ENCODE measurements at regions not wholly inside any gene's neighbourhood (a gene's known extent, or its start where the extent isn't known, plus 50 kb on each side); places are given as distances from the start of the nearest gene placed in this dataset.

DNA sequence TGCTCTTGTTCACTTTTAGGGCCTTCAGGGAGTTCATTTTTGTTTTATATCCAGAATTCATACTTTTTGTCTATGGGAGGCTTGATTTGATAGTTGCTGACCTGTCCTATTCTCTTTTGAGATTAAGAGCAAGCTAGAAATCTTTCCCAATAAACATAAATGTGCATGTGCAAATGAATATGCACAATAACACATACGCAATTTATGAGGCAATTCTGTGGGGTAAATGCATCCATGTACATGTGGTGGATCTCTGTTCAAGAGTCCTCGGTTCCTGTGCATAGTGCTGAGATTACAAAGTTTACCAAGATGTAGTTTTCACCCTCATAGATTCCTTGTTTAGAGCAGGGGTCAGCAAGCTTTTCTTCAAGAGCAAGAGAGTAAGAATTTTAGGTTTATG, 640.7 kb downstream of the EDEM1 start:
- TF ChIP-seq, protein P1, sequence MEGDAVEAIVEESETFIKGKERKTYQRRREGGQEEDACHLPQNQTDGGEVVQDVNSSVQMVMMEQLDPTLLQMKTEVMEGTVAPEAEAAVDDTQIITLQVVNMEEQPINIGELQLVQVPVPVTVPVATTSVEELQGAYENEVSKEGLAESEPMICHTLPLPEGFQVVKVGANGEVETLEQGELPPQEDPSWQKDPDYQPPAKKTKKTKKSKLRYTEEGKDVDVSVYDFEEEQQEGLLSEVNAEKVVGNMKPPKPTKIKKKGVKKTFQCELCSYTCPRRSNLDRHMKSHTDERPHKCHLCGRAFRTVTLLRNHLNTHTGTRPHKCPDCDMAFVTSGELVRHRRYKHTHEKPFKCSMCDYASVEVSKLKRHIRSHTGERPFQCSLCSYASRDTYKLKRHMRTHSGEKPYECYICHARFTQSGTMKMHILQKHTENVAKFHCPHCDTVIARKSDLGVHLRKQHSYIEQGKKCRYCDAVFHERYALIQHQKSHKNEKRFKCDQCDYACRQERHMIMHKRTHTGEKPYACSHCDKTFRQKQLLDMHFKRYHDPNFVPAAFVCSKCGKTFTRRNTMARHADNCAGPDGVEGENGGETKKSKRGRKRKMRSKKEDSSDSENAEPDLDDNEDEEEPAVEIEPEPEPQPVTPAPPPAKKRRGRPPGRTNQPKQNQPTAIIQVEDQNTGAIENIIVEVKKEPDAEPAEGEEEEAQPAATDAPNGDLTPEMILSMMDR (conservative IDR thresholded peaks at IDR 0.05) = no peak
- no peak overlapping the region for H3K4me3 Mint-ChIP-seq
- H3K27me3 Mint-ChIP-seq (ENCODE audit: low read depth) = peaks cover 3% of the 10 kb centered on the region
- H3K4me1 Mint-ChIP-seq = no peaks in the 10 kb centered on the region
- no peak overlapping the region for H3K27ac Mint-ChIP-seq (ENCODE audit: unreplicated experiment)
- DNase-seq (ENCODE audit: low read depth, low spot score) = no peak
- peaks cover 7% of the 10 kb centered on the region for H3K9me3 Mint-ChIP-seq
- no peaks in the 10 kb centered on the region for H3K36me3 Mint-ChIP-seq (ENCODE audit: low read depth)

DNA sequence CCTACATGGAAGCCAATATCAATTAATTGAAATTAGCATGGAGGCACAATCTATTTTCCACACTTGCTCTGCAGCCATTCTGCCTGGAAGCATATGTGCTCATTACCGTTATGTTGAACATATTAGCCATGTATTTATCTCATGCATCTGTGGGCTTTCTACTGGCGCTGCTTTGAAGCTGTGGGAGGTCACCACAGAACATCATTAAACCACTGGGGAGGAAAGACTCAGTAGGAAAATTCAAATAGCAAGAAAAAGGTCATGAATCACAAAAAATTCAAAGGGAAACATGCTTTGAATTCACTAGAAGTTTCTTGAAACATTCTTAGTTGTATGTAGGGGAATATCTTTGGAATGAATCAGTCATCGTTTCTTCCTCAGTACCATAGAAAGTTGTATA, 652.5 kb downstream of the EDEM1 start:
- Mint-ChIP-seq H3K4me1 (no peaks in the 10 kb centered on the region), H3K27me3 (ENCODE audit: low read depth) (no peaks in the 10 kb centered on the region), H3K4me3 (no peak overlapping the region), H3K27ac (ENCODE audit: unreplicated experiment) (peak overlapping the region; percentile 24), H3K36me3 (ENCODE audit: low read depth) (no peaks in the 10 kb centered on the region), H3K9me3 (peaks cover 1% of the 10 kb centered on the region)
- no peak for DNase-seq (ENCODE audit: low read depth, low spot score)
- TF ChIP-seq, protein P1 (conservative IDR thresholded peaks at IDR 0.05) = no peak

DNA sequence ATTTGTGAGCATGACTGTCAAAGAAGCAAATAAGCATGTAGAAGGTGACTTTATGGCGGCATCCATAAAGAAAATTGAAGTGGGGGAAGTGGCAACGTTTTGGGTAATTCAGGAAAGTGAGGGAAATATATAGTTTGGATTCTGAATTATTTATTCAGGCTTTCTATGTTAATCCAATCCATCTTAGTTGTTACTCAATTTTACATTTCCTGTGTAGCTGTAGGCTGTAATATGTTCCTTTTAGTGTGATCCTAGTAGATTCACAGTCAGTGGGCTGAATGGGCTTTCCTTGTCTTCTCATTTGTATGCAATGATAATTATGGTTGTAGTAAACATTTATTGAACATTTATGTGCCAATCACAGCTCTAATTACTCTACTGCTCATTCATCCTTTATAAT, 654.1 kb downstream of the EDEM1 start:
- Mint-ChIP-seq H3K9me3 (peaks cover 4% of the 10 kb centered on the region), H3K27me3 (ENCODE audit: low read depth) (no peaks in the 10 kb centered on the region), H3K4me3 (no peak overlapping the region), H3K27ac (ENCODE audit: unreplicated experiment) (no peak overlapping the region), H3K36me3 (ENCODE audit: low read depth) (no peaks in the 10 kb centered on the region), H3K4me1 (no peaks in the 10 kb centered on the region)
- no peak for DNase-seq (ENCODE audit: low read depth, low spot score)
- TF ChIP-seq, protein P1 (conservative IDR thresholded peaks at IDR 0.05) = no peak

DNA sequence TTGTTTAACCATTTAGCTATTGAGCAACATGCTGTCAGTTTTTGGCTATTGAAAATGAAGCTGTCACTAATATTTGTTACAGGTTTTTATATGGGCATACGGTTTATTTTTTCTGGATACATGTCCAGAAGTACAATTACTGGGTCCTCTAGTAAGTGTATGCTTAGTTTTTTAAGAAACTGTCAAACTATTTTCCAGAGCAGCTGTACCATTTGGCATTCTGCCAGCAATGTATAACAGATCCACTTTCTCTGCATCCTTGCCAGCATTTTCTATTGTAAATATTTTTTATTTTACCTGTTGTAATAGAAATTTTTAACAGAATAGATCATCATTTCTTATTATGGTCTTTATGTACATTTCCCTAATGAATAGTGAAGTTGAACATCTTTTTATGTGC, 658.8 kb downstream of the EDEM1 start:
- no peak for DNase-seq (ENCODE audit: low read depth, low spot score)
- Mint-ChIP-seq H3K36me3 (ENCODE audit: low read depth) (no peaks in the 10 kb centered on the region), H3K4me3 (no peak overlapping the region), H3K4me1 (no peaks in the 10 kb centered on the region), H3K27me3 (ENCODE audit: low read depth) (no peaks in the 10 kb centered on the region), H3K27ac (ENCODE audit: unreplicated experiment) (no peak overlapping the region), H3K9me3 (peaks cover 4% of the 10 kb centered on the region)
- TF ChIP-seq, protein P1 (conservative IDR thresholded peaks at IDR 0.05) = no peak

DNA sequence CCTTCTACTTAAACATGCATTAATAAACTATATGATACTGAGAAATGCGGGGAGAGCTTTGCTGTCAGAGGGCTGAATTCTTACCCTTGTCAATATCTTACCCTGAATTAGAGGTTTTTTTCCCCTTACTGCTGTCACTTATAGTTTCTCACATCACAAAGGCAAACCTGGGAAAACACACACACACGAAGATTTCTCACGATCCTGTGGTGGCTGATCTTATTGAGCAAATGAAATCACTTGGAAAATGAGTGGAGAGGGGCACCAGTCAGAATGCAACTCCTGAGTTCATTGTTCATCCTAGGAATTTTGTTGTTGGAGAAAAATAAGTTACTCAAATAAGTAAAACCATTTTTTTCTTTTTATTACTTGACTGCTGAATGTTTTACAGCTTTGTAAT, 673.6 kb downstream of the EDEM1 start:
- Mint-ChIP-seq H3K4me1 (peaks cover 9% of the 10 kb centered on the region), H3K27ac (ENCODE audit: unreplicated experiment) (no peak overlapping the region), H3K27me3 (ENCODE audit: low read depth) (no peaks in the 10 kb centered on the region), H3K36me3 (ENCODE audit: low read depth) (no peaks in the 10 kb centered on the region), H3K4me3 (no peak overlapping the region), H3K9me3 (no peaks in the 10 kb centered on the region)
- no peak for DNase-seq (ENCODE audit: low read depth, low spot score)
- TF ChIP-seq, protein P1 (conservative IDR thresholded peaks at IDR 0.05) = no peak

DNA sequence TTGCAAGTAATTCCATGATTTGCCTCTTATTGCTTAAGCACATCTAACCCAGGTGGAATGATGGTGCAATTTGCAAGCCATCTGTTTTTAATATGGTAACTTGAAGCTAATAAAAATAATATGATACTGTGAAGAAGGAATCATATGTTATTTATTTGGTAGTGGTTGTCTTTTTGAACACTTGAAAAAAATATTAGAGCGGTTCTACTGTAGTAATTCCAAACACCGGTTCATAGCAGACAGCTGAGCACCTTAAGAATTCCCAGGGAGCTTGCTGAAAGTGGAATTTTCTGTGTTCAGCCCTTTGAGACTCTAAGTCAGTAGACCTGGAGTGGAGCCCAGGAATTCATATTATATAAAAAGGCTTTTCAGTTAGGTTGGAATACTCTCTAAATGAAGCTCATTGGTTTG, 687.4 kb downstream of the EDEM1 start:
- no peak overlapping the region for H3K27ac Mint-ChIP-seq (ENCODE audit: unreplicated experiment)
- DNase-seq (ENCODE audit: low read depth, low spot score) = no peak
- peaks cover 5% of the 10 kb centered on the region for H3K9me3 Mint-ChIP-seq
- H3K36me3 Mint-ChIP-seq (ENCODE audit: low read depth) = no peaks in the 10 kb centered on the region
- H3K27me3 Mint-ChIP-seq (ENCODE audit: low read depth) = no peaks in the 10 kb centered on the region
- H3K4me1 Mint-ChIP-seq = no peaks in the 10 kb centered on the region
- H3K4me3 Mint-ChIP-seq = no peak overlapping the region
- TF ChIP-seq, protein P1 (conservative IDR thresholded peaks at IDR 0.05) = no peak

Data from neural crest cell (in vitro differentiated cells).